Cardiac fibroblast (primary cell): ENCODE measurements at regions not wholly inside any gene's neighbourhood (a gene's known extent, or its start where the extent isn't known, plus 50 kb on each side); places are given as distances from the start of the nearest gene placed in this dataset.

Experiments
- DNase-seq, 2 donors: peaks; one replicate each; pipeline versions ENCODE4 v3.0.0 to v3.0.0-alpha.2; 2010; ENCODE audit warnings: low read depth in 2 of 2
- H3K4me3 ChIP-seq, 2 donors: replicated peaks in 1 of 2; 1 replicate in 1 of 2; 2 replicates in 1 of 2; pipeline ENCODE4 v1.5.1; 2011; ENCODE audit warnings: low read depth in 2 of 2, low read length in 2 of 2, mild to moderate bottlenecking in 2 of 2, moderate library complexity in 1 of 2
- CTCF ChIP-seq: IDR thresholded peaks from one replicate; pipeline ENCODE4 v1.5.1; 2011; ENCODE audit warnings: low read depth, mild to moderate bottlenecking, low read length, inconsistent platforms

DNA sequence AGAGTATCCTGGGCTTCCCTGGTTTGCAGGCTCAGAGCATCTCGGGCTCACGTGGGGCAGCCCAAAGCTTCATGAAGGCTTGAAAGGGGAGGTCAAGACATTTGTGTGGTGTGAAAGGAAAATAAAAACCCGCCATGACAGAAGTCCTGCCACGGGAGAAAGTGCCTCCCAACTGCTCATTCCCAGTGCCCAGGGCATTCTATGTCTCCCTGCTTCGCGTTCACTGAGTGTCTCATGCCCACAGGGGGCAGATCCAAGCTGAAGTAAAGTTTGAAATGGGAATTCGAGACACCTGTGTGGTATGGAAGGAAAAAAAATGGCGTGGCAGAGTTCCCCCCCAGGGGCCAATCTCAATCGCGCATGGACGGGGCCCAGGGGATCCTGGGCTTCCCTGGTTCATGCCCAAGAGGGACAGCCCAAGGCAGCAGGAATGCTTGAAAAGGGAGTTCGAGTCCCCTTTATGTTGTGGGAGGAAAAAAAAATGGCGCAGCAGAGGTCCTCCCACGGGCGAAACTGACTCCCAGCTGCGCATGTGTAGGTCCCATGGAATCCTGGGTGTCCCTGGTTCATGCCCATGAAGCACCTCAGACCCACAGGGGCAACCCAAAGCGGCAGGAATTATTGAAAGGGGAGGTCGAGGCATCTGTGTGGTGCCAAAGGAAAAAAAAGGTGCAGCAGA lies 576.7 kb downstream of the ALG10 start:
- DNase-seq: no peak
- H3K4me3 ChIP-seq: no peak overlapping the region
- TF ChIP-seq CTCF: no peak

DNA sequence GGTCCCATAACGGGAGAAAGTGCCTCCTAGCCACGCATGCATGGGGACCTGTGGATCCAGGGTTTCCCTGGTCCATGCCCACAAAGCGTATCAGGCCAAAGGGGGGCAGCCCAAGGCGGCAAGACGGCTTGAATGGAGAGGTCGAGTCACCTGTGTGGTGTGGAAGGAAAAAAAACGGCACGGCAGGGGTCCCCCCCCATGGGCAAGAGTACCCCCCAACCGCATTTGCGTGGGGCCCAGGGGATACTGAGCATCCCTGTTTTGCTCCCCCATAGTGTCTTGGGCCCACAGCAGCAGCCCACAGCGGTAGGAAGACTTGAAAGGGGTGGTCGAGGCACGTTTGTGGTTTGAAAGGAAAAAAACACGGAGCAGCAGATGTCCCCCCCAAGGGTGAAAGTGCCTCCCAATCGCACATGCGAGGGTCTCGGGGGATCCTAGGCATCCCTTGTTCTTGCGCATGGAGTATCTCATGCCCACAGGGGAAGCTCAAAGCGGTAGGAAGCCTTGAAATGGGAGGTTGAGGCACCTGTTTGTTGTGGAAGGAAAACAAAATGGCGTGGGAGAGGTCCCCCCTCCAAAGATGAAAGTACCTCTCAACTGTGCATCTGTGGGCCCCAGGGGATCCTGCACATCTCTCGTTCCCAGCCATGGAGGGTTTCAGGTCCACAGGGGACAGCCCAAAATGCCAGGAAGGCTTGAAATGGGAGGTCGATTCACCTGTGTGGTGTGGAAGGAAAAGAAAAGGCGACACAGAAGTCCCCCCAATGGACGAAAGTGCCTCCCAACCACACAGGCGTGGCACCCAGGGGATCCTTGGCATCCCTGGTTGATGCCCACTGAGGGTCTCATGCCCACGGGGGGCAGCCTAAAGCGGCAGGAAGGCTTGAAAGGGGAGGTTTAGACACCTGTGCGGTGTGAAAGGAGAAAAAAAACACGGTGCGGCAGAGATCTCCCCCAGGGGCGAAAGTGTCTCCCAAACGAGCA lies 577.5 kb downstream of the ALG10 start:
- no peak for DNase-seq
- TF ChIP-seq CTCF: no peak
- no peak overlapping the region for H3K4me3 ChIP-seq

- DNase-seq: no peak
- no peak for TF ChIP-seq CTCF
- no peak overlapping the region for H3K4me3 ChIP-seq
These were observed 578.5 kb downstream of the ALG10 start for GRCh38 chr12:34600592-34601462.

- no peak for TF ChIP-seq CTCF
- no peak overlapping the region for H3K4me3 ChIP-seq
- DNase-seq: no peak
These were observed 579.4 kb downstream of the ALG10 start for GRCh38 chr12:34601689-34602088.

GRCh38 chr12:34602213-34602940 lies 580.1 kb downstream of the ALG10 start:
- H3K4me3 ChIP-seq: no peak overlapping the region
- no peak for DNase-seq
- no peak for TF ChIP-seq CTCF
